Calu3 (cell line): ENCODE measurements at regions not wholly inside any gene's neighbourhood (a gene's known extent, or its start where the extent isn't known, plus 50 kb on each side); places are given as distances from the start of the nearest gene placed in this dataset.

ENCODE experiments used
- BruUV-seq: library from RNA; stranded (reverse); fragments of 400-500 nt; replicated peaks from 2 replicates; lab custom pipeline; 2021; lab: Mats Ljungman, UMichigan
- CTCF ChIA-PET: fragments of 300-600 bp; sonication (Branson Sonifier 250); formaldehyde crosslinking; loops from one replicate; lab custom pipeline; 2022; ENCODE audit warnings: antibody characterized with exemption; lab: Charles Lee
- DNase-seq: peaks from one replicate; pipeline ENCODE4 v3.0.0; 2022
- H3K27ac Mint-ChIP-seq: one replicate; pipeline ENCODE4 v1.8.0; 2022; ENCODE audit warnings: mixed read lengths; ENCODE audit not compliant: unreplicated experiment
- H3K27me3 Mint-ChIP-seq: one replicate; pipeline ENCODE4 v1.8.0; 2022; ENCODE audit warnings: mixed read lengths; ENCODE audit not compliant: unreplicated experiment
- H3K36me3 Mint-ChIP-seq: one replicate; pipeline ENCODE4 v1.8.0; 2022; ENCODE audit warnings: mild to moderate bottlenecking, moderate library complexity, mixed read lengths; ENCODE audit not compliant: insufficient read depth, unreplicated experiment
- H3K4me1 Mint-ChIP-seq: one replicate; pipeline ENCODE4 v1.8.0; 2022; ENCODE audit warnings: mild to moderate bottlenecking, low read depth, mixed read lengths; ENCODE audit not compliant: unreplicated experiment
- H3K4me3 Mint-ChIP-seq: one replicate; pipeline ENCODE4 v1.8.0; 2022; ENCODE audit warnings: mild to moderate bottlenecking, low read depth, moderate library complexity, mixed read lengths; ENCODE audit not compliant: unreplicated experiment
- H3K9me3 Mint-ChIP-seq: one replicate; pipeline ENCODE4 v1.8.0; 2022; ENCODE audit warnings: low read depth, mixed read lengths; ENCODE audit not compliant: unreplicated experiment
- CTCF ChIP-seq: fragments of 200-600 bp; IDR thresholded peaks from one replicate; pipeline ENCODE4 v1.8.0; 2022; ENCODE audit warnings: antibody characterized with exemption; ENCODE audit not compliant: unreplicated experiment
- intact Hi-C: fragments of 100-400 bp; cut with micrococcal nuclease; formaldehyde crosslinking; loops from one replicate; pipeline ENCODE4 v1.10.0; 2022; ENCODE audit not compliant: unreplicated experiment

DNA sequence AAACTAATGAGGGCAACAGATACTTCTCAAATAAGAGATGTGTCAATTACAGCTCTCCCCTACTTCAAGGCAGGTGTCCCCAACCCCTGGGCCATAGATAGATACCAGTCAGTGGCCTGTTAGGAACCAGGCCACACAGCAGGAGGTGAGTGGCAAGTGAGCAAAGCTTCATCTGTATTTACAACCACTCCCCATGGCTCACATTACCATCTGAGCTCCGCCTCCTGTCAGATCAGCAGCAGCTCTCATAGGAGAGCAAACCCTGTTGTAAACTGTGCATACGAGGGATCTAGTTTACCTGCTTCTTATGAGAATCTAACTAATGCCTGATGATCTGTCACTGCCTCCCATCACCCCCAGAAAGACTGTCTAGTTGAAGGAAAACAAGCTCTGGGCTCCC, 422.1 kb downstream of the GJA1 start:
- intact Hi-C loops = loop anchor here (10.0 kb wide), 1 partner anchor 327 kb away; no protein-coding TSS in a partner anchor
- TF ChIP-seq CTCF = no peak
- Mint-ChIP-seq H3K27me3 (no peaks in the 10 kb centered on the region), H3K27ac (no peak overlapping the region), H3K36me3 (no peaks in the 10 kb centered on the region), H3K4me1 (no peaks in the 10 kb centered on the region), H3K9me3 (no peaks in the 10 kb centered on the region), H3K4me3 (no peak overlapping the region)
- BruUV-seq = no TSS peak
- CTCF ChIA-PET = interaction anchor here (0.5 kb wide), 1 partner anchor 359 kb away, joined by 5 read pairs; no protein-coding TSS in a partner anchor
- no peak for DNase-seq

GRCh38 chr6:121858310-121858709, 422.9 kb downstream of the GJA1 start:
- no peaks in the 10 kb centered on the region for H3K9me3 Mint-ChIP-seq

GRCh38 chr6:121858986-121859385, 423.5 kb downstream of the GJA1 start:
- CTCF ChIA-PET = no interaction called here
- H3K27me3 Mint-ChIP-seq = no peaks in the 10 kb centered on the region
- intact Hi-C loops = loop anchor here (10.0 kb wide), 1 partner anchor 326 kb away; no protein-coding TSS in a partner anchor
- H3K9me3 Mint-ChIP-seq = no peaks in the 10 kb centered on the region
- no peak for DNase-seq
- no TSS peak for BruUV-seq
- no peaks in the 10 kb centered on the region for H3K4me1 Mint-ChIP-seq
- no peak overlapping the region for H3K4me3 Mint-ChIP-seq
- no peaks in the 10 kb centered on the region for H3K36me3 Mint-ChIP-seq
- no peak for TF ChIP-seq CTCF
- no peak overlapping the region for H3K27ac Mint-ChIP-seq

More at GRCh38 chr6:121858310-121858709, 422.9 kb downstream of the GJA1 start:
- Mint-ChIP-seq H3K27me3 (no peaks in the 10 kb centered on the region), H3K27ac (no peak overlapping the region), H3K36me3 (no peaks in the 10 kb centered on the region), H3K4me1 (no peaks in the 10 kb centered on the region), H3K4me3 (no peak overlapping the region)
- no TSS peak for BruUV-seq
- CTCF ChIA-PET = no interaction called here
- intact Hi-C loops = loop anchor here (10.0 kb wide), 1 partner anchor 326 kb away; no protein-coding TSS in a partner anchor
- TF ChIP-seq CTCF = no peak
- DNase-seq = no peak

- no peak for DNase-seq
- no peaks in the 10 kb centered on the region for H3K36me3 Mint-ChIP-seq
- BruUV-seq = no TSS peak
- CTCF ChIA-PET = no interaction called here
- no peak for TF ChIP-seq CTCF
- no peak overlapping the region for H3K27ac Mint-ChIP-seq
- no peaks in the 10 kb centered on the region for H3K27me3 Mint-ChIP-seq
- intact Hi-C loops = loop anchor here (5.0 kb wide), 1 partner anchor 166 kb away; no protein-coding TSS in a partner anchor
- no peak overlapping the region for H3K4me3 Mint-ChIP-seq
- H3K4me1 Mint-ChIP-seq = no peaks in the 10 kb centered on the region
- H3K9me3 Mint-ChIP-seq = no peaks in the 10 kb centered on the region
Measured at GRCh38 chr6:121865811-121866210, 430.4 kb downstream of the GJA1 start.
